Breast epithelium (tissue), 4 donors: ENCODE measurements at regions not wholly inside any gene's neighbourhood (a gene's known extent, or its start where the extent isn't known, plus 50 kb on each side); places are given as distances from the start of the nearest gene placed in this dataset.

Experiments
- DNase-seq, 2 donors: peaks; one replicate each; pipeline ENCODE4 v3.0.0-alpha.2; 2019; ENCODE audit warnings: low spot score in 2 of 2
- H3K27ac ChIP-seq, 2 donors: fragments of 200-600 bp; sonication (generic) in 1 of 2; one replicate each; pipeline ENCODE4 v1.5.1; 2016 to 2019; ENCODE audit warnings: mild to moderate bottlenecking in 1 of 2
- H3K27me3 ChIP-seq, 2 donors: fragments of 200-600 bp; sonication (generic) in 1 of 2; one replicate each; pipeline versions ENCODE4 v1.5.1 to v1.6.0; 2017 to 2019; ENCODE audit warnings: control low read depth in 1 of 2, mild to moderate bottlenecking in 1 of 2
- H3K36me3 ChIP-seq: fragments of 200-600 bp; one replicate; pipeline ENCODE4 v1.5.1; 2019
- H3K4me1 ChIP-seq, 2 donors: fragments of 200-600 bp; sonication (generic); one replicate each; pipeline ENCODE4 v1.5.1; 2016 to 2019; ENCODE audit warnings: control low read depth in 1 of 2
- H3K4me3 ChIP-seq, 3 donors: fragments of 200-600 bp; sonication (generic); 1 replicate in 2 of 3; 2 replicates in 1 of 3; pipeline ENCODE4 v1.5.1; 2016 to 2019; ENCODE audit warnings: mild to moderate bottlenecking in 3 of 3, moderate library complexity in 2 of 3
- H3K9me3 ChIP-seq, 2 donors: fragments of 200-600 bp; sonication (generic) in 1 of 2; one replicate each; pipeline ENCODE4 v1.5.1; 2016 to 2019; ENCODE audit warnings: control low read depth in 1 of 2
- POLR2A ChIP-seq: fragments of 450-650 bp; IDR thresholded peaks from one replicate; pipeline ENCODE4 v1.6.1; 2016; ENCODE audit warnings: antibody characterized with exemption, mild to moderate bottlenecking, moderate library complexity
- POLR2AphosphoS5 ChIP-seq, 3 donors: sonication (generic); formaldehyde crosslinking; IDR thresholded peaks; one replicate each; pipeline ENCODE4 v1.6.1; 2017; ENCODE audit warnings: antibody characterized with exemption in 3 of 3
- intact Hi-C: fragments of 100-400 bp; cut with DNase I; formaldehyde crosslinking; loops from one replicate; pipeline ENCODE4 v1.15.1; 2023; ENCODE audit warnings: low total_unique reads
- TF ChIP-seq, protein P1 (sequence below), 3 donors: fragments of 450-650 bp; IDR thresholded peaks; one replicate each; pipeline ENCODE4 v1.5.1; 2016 to 2017; ENCODE audit warnings: antibody characterized with exemption in 3 of 3, mild to moderate bottlenecking in 3 of 3, moderate library complexity in 3 of 3

DNA sequence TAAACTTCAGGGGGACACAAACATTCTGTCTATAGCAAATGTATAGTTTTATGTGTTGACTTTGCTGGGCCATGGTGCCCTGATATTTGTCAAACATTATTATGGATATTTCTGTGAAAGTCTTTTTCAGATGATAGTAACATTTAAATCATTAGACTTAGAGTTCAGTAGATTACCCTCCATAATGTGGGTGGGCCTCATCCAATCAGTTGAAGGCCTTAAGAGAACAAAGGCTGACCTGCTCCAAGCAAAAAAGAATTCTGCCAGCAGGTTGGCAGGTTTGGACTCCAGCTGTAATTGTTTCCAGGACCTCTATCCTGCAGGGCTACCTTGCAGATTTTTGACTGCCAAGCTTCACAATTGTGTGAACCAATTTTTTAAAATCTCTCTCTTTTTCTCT, 1250.9 kb downstream of the ROBO1 start:
- H3K9me3 ChIP-seq, result no peaks in the 10 kb centered on the region
- H3K27me3 ChIP-seq, result no peaks in the 10 kb centered on the region
- no peaks in the 10 kb centered on the region for H3K36me3 ChIP-seq
- H3K4me3 ChIP-seq, result no peak overlapping the region
- no peak for DNase-seq
- no peaks in the 10 kb centered on the region for H3K4me1 ChIP-seq
- no peak overlapping the region for H3K27ac ChIP-seq
- TF ChIP-seq POLR2AphosphoS5 (IDR thresholded peaks at IDR 0.05) (no peak), POLR2A (no peak)
- TF ChIP-seq, protein P1, sequence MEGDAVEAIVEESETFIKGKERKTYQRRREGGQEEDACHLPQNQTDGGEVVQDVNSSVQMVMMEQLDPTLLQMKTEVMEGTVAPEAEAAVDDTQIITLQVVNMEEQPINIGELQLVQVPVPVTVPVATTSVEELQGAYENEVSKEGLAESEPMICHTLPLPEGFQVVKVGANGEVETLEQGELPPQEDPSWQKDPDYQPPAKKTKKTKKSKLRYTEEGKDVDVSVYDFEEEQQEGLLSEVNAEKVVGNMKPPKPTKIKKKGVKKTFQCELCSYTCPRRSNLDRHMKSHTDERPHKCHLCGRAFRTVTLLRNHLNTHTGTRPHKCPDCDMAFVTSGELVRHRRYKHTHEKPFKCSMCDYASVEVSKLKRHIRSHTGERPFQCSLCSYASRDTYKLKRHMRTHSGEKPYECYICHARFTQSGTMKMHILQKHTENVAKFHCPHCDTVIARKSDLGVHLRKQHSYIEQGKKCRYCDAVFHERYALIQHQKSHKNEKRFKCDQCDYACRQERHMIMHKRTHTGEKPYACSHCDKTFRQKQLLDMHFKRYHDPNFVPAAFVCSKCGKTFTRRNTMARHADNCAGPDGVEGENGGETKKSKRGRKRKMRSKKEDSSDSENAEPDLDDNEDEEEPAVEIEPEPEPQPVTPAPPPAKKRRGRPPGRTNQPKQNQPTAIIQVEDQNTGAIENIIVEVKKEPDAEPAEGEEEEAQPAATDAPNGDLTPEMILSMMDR (IDR thresholded peaks at IDR 0.05), result no peak
- intact Hi-C loops, result no loop called here

DNA sequence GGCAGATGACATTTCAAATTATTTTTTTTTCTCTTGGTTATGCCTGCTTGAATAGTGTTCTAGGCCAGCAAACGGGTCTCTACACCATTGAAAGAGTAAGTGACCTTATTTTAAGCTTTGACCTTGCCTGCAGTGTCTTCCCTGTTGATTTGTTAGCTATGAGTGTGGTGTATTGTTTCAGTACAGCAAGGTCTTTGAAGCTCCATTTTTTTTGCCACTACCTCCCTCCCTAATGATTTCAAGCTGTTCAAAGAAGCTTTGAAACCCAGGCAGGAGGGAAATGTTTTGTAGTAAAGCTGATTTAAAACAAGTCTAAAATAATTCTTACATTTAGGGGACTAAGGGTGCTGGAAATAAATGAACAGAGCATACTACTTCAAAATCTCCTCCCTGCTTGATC, 1249.8 kb downstream of the ROBO1 start:
- Histone ChIP-seq H3K27ac (no peak overlapping the region), H3K9me3 (no peaks in the 10 kb centered on the region), H3K36me3 (no peaks in the 10 kb centered on the region), H3K4me3 (no peak overlapping the region), H3K4me1 (no peaks in the 10 kb centered on the region), H3K27me3 (no peaks in the 10 kb centered on the region)
- DNase-seq, result no peak
- intact Hi-C loops, result no loop called here
- TF ChIP-seq POLR2AphosphoS5 (IDR thresholded peaks at IDR 0.05), result no peak
- TF ChIP-seq, protein P1 (IDR thresholded peaks at IDR 0.05), result no peak
- TF ChIP-seq POLR2A, result no peak

GRCh38 chr3:78519281-78519680, 1248.5 kb downstream of the ROBO1 start:
- intact Hi-C loops, result no loop called here
- DNase-seq, result no peak
- no peak overlapping the region for H3K27ac ChIP-seq

DNA sequence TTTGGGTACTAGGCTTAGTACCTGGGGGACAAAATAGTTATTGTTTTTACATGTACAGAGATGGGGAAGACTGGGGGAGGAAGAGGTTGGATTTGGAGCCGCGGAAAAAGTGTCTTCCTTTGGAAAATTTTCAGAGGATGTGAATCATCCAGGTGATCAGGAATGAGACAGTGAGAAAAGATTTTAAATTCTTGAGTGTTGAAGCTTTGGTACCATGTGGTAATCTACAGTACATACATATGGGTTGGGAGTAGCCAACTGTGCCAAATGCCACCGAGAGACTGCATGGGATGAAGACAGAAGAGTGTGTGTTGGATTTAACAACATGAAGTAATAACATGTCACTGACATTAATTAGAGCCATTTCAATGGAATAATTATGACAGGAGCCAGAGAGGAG, 1238.2 kb downstream of the ROBO1 start:
- H3K9me3 ChIP-seq, result no peaks in the 10 kb centered on the region
- H3K4me3 ChIP-seq, result no peak overlapping the region
- H3K4me1 ChIP-seq, result no peaks in the 10 kb centered on the region
- no peak overlapping the region for H3K27ac ChIP-seq
- H3K36me3 ChIP-seq, result no peaks in the 10 kb centered on the region
- intact Hi-C loops, result loop anchor here (10.0 kb wide), 1 partner anchor 905 kb away; no protein-coding TSS in a partner anchor
- no peaks in the 10 kb centered on the region for H3K27me3 ChIP-seq
- no peak for TF ChIP-seq POLR2AphosphoS5 (IDR thresholded peaks at IDR 0.05)
- no peak for TF ChIP-seq POLR2A
- TF ChIP-seq, protein P1 (IDR thresholded peaks at IDR 0.05), result no peak
- no peak for DNase-seq

More at GRCh38 chr3:78519281-78519680, 1248.5 kb downstream of the ROBO1 start:
- H3K4me3 ChIP-seq, result no peak overlapping the region
- no peaks in the 10 kb centered on the region for H3K9me3 ChIP-seq
- no peaks in the 10 kb centered on the region for H3K36me3 ChIP-seq
- TF ChIP-seq POLR2A, result no peak
- TF ChIP-seq, protein P1 (IDR thresholded peaks at IDR 0.05), result no peak
- no peak for TF ChIP-seq POLR2AphosphoS5 (IDR thresholded peaks at IDR 0.05)
- no peaks in the 10 kb centered on the region for H3K27me3 ChIP-seq
- no peaks in the 10 kb centered on the region for H3K4me1 ChIP-seq

DNA sequence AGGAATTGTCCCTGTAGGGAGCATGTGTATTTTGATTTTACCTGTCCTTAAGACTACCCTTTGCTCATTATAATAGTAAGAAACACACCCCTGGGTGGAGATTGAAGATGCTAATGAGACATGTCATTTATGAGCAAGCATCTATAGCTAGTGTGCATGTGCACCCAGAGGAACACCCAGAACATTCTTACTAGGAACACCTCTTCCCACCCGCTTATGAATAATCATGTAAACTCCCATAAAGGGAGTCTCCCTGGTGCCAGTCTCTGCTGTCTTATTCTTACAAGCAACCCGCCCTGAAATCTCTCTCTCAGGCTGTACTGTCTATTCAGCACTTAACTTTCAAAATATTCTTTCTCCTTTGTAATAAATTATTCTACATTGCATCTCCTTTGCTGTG, 1227.3 kb downstream of the ROBO1 start:
- DNase-seq, result no peak
- no peaks in the 10 kb centered on the region for H3K4me1 ChIP-seq
- no peak overlapping the region for H3K4me3 ChIP-seq
- H3K27ac ChIP-seq, result no peak overlapping the region
- no peaks in the 10 kb centered on the region for H3K27me3 ChIP-seq
- H3K36me3 ChIP-seq, result no peaks in the 10 kb centered on the region
- intact Hi-C loops, result no loop called here
- no peaks in the 10 kb centered on the region for H3K9me3 ChIP-seq
- no peak for TF ChIP-seq POLR2AphosphoS5 (IDR thresholded peaks at IDR 0.05)

- no peaks in the 10 kb centered on the region for H3K27me3 ChIP-seq
- H3K27ac ChIP-seq, result no peak overlapping the region
- no peaks in the 10 kb centered on the region for H3K36me3 ChIP-seq
- H3K4me1 ChIP-seq, result no peaks in the 10 kb centered on the region
- DNase-seq, result no peak
- intact Hi-C loops, result no loop called here
- H3K9me3 ChIP-seq, result peaks cover 0 to 6% of the 10 kb centered on the region in 2 donors
- no peak overlapping the region for H3K4me3 ChIP-seq
- no peak for TF ChIP-seq POLR2AphosphoS5 (IDR thresholded peaks at IDR 0.05)
- no peak for TF ChIP-seq POLR2A
- TF ChIP-seq, protein P1 (IDR thresholded peaks at IDR 0.05), result no peak
Measured at GRCh38 chr3:78545827-78546226, 1222.0 kb downstream of the ROBO1 start.
